Ammon's horn (tissue), 1 donor: ENCODE measurements at regions not wholly inside any gene's neighbourhood (a gene's known extent, or its start where the extent isn't known, plus 50 kb on each side); places are given as distances from the start of the nearest gene placed in this dataset.

Experiments
- DNase-seq: peaks from one replicate; pipeline ENCODE4 v3.0.0-alpha.2; 2016; ENCODE audit warnings: low spot score

DNA sequence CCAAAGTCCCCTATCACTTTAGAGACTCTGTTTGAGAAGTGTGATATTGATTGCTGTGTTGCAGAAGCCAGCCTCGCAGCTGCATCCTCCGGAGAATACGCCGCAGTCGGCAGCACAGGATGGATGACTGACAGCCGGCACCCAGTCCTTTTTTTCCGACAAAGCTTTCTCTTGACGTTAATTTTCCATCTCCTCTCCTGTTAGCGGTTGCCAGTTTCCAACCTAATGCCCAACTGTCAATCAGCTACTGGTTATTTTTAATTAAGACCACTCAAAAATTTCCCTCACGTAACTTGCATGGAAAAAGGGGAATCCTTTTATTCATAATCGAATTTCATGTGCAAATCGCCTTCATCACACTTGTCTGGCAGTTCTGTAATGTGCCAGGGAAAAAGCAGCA, 953.9 kb downstream of the CDH11 start:
- DNase-seq, result peak; percentile 12

DNA sequence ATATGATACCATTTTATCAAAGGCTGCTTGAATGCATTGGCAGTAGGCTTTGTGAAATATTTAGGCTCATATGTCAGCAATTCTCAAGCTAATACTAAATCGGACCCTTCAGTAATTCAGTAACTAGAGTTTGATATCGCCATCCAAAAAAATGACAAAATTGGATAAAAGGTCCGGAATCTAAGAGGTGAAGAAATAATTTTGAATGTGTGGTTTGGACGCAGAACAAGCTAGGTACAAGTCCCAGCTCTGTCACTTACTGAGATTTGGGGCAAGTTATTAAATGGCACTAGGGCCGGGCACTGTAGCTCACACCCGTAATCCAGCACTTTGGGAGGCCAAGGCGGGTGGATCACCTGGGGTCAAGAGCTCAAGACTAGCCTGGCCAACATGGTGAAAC, 956.5 kb downstream of the CDH11 start:
- no peak for DNase-seq

DNA sequence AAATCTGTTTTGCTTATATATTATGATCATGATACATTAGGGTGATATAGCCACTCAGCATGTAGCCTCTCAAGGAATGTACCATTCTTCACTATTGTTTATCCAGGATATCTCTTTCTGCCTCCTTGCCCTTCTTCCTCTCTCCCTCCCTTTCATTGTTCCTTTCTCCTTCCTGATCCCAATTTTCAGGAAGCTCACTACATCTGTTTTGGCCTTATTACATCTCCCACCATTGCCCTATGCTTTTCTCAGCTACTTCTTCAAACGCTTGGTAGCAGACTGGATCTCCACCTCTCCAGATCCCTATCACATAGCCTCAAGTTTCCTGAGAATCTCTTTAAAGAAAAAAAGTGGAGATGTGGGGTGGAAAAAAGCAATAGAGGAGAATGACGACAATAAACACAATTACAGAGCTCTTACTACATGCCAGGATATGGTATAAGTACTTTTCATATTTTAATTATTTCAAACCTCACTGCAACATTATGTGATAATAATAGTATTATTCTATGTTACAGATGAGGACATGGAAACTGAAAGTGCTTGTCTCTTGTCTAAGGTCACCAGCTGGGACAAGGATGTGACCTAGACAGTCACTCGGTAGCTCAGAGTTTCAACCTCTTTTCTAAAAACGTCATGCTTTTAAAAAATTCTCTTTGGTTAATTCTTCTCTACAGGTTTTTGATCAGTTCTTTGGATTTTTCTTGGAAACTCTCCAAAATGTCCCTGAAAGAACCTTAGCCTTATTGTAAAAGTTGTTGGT, 959.1 kb downstream of the CDH11 start:
- DNase-seq, result no peak

DNA sequence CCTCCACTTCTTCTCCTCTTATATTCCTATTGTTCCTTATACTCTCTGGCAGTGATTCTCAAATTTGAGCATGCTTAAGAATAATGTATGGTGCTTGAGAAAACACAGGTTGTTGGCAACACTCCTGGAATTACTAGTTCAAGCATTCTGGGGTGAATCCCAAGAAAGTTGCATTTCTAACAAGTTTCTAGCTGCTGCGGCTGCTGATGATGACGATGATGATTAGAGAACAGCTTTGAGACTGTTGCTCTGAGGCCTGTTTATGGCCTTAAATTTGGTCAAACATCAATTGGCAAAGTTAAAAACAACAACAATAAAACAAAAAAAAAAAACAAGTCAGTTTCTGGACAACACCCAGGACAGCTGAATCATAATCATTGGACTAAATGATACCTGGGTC, 961.9 kb downstream of the CDH11 start:
- no peak for DNase-seq

DNA sequence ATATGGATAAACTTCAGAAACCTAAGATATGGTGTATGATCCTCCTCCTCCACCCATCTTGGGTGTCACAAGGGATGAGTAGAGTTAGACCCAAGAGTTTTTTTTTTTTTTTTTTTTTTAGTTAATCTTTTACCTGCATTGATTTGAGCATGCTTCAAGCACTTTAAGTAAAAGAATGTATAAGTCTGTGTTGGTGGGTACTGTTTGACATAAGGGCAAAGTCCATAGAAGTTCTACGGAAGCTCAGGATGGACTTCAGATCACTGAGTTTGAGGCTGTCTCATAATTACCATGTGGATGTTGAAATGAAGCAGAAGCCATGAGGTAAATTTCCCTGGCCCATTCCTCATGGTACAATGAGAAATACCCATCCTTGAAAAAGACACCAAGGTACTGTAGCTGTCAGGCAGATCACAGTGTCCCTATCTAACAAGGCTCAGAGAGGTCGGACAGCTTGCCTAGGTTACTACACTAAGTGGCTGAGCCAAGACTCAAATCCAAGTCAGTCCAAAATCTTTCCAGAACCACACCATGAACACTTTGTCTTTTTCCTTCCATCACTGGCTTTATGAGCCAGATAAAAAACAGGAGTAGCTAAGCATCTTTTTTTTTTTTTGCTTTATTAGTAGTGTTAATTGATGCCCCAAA, 962.8 kb downstream of the CDH11 start:
- DNase-seq, result no peak

DNA sequence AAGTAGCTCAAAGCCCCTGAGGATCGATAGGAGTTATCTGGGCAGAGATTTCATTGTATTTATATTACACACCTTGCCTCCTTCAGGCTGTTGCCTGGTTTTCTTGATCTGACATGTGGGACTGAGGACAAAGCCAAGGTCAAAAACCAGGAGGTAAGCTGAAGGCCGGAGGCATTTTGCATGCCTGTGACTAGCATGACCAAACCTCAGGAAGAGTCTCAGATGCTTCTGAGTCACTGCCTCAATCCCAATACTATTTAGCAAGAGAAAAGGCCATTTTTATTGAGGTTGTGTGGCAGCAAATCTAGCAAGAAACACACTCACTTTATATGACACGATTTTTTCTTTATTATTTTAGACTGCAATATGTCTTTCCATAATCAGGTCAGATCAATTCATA, 968.1 kb downstream of the CDH11 start:
- DNase-seq, result no peak

DNA sequence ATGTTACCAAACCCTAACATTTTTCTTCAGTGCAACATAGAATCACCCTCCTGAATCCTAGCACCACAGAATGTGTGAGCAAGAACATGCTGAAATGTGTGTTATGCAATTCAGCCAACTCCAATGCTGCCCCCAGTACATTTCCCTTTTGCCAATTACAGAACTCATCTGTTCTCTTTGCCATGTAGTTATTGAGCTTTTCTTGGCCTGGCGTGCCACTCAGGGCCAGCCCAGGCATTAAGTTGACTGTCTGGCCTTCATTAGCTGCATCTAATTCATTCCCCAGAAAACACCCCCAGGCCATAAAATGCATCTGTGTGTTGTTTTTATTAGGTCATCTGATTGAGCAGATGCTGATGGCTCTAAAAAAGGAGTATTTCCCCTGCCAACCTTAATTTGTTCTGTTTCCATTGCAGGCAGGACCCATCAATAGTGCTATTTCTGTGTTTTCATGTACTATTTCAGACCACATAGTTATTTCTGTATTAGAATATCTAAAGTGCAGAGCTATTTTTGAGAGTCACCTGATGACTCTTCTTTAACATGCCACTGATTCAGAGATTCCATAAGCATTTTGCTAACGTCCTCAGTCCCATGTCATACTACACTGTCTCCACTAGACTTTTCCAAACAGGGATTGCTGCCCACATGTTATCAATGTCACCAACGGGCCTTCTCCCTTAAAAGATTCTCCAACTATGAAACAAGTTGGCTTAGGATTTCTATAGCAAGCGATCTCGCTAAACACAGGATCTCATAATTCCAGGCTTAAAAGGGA, 969.7 kb downstream of the CDH11 start:
- DNase-seq, result no peak

DNA sequence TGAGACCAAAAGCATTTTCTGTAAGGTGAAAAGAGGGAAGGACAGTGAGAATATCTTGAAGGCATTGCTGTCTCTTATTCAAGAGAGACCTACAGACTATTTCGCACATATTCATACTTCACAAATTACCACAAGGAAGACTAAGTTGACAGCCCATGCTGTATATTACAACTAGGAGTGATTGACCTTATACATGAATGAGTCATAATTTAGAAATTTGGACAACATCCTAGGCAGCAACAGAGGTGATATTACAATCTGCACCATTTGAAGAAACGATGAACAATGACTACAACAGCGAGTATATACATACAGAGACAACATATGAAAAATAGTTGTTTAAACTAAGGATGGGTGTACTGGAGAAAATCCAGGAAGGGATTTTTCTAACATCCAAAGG, 971.7 kb downstream of the CDH11 start:
- no peak for DNase-seq

DNA sequence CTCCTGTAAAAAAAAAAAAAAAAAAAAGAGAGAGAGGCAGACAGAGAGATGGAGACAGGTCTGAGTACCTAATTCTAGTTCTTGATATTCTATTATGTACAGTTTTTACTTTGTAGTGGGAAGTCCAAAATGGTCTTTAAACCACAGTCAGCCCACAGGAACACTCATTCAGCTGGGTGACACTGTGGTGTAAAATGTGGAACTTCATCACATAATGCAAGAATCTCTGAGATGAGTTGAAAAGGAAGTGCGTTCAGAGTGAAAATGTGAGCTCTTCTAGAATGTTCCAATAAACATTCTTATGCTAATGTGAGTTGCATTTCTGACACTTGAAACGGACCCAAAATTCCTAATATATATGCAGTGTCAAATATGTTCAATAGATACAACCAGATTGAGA, 972.1 kb downstream of the CDH11 start:
- no peak for DNase-seq

DNA sequence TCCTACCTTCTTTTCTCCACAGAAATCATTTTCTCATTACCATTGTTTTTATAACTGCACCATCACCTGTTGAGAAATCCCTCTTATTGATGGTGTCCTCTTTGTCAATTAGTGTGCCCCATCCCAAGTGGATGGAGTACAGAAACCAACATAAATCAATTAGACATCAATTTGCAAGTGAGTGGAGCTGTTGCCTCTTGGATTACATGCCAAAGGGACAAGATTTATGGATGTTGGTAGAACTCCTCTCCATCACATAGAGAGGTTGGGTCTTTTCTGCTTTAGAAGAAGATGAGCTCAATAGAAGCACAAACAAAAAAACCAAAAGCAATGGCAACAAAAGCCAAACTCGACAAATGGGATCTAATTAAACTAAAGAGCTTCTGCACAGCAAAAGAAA, 973.5 kb downstream of the CDH11 start:
- DNase-seq, result no peak

DNA sequence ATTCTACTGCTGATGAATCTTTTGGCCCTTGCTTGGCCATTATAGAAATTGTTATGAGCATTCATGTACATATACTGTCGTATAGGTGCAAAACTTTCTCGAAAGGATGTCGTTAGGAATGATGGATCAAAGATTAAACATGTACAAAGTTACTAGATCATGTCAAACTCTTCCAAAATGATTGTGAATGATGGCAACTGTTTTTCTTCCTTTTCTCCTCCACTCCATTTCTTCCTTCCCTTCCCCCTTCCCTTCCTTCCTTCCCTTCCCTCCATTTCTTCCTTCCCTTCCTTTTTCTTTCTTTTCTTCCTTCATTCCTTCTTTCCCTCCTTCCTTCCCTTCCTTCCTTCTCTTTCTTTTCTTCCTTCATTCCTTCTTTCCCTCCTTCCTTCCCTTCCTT, 973.9 kb downstream of the CDH11 start:
- no peak for DNase-seq

DNA sequence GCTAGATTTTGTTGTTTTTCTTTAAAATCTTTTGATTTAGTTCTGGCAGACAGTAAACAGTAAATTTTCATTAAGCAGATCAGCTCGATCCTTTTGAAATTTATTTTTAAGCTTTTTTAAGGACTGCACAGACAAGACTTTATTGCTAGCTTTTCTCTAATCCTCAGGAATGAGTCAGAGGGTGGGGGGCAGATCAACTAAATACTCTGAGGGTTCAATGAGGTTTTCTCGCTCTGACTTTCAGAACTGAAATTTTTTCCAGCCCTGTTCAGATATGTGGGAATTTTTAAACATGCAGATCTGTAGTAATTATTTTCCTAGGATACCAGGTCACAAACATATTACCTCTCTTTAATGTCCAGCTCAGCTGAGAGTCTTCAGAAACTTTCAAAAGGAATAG, 977.2 kb downstream of the CDH11 start:
- no peak for DNase-seq

DNA sequence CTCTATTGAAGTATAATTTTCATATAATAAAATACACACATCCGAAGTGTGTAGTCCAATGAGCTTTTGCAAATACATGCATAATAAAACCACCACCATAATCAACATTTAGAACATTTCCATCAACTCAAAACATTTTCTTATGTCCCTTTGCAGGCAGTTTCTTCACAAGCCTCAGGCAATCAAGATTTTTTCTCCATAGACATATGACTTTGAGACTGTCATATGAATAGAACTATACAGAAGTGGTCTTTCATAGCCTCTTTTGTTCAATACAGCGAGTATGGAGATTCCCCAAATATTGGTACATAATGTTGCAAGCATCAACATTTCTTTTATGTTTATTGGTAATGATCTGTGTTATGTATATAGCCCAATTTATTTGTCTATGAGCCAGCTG, 983.2 kb downstream of the CDH11 start:
- DNase-seq, result no peak

DNA sequence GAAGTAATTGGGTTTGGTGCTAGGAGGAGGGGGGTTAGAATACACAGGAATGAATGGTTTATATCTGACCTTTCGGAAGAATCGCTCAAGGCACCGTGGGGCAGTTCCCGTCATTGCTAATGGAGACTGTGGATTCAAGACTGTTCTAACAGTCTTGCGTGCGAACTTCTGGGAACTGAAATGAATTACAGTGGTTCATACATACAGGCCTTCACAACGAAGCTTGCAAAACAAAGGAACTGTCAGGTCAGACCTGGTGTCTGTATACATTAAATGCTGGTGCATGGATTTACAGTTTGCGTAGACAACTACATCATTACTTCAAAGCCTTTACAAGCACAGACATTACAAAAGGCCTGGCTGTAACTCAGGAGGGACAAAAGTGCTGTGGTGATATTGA, 983.9 kb downstream of the CDH11 start:
- DNase-seq, result no peak

DNA sequence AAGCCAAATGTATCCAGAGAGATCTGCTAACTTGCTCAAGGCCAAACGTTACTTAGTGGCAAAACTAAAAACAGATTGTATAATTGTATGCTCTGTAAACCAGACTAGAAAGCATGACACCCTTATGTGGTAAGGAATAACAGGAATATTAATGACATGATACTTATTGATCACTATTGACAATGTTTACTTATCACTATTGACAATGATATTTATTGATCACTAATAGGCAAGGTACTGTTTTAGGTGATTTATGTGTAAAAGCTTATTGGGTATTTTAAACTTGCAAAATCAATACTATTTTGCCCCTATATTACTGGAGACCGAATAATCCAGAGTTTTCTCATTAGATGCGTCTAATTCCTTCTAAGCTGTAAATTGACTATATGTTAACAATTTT, 985.1 kb downstream of the CDH11 start:
- no peak for DNase-seq

DNA sequence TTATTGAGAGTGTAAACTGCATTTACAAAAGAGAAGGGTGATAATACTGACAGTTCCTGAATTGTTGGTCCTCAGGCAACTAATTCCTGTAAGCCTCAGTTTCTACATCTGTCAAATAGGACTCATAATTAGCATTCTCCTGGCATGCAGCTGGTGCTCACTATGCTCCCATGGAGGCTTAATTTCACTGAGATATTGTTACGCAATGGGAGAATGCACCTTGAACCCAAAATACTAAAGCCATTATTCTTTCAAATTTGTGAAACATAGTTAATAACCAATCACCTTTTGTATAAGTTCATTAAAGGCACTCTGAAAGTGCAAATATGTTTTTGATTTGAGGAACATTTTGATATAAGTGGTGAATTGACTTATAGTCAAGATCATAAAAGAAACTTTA, 985.5 kb downstream of the CDH11 start:
- DNase-seq, result no peak

DNA sequence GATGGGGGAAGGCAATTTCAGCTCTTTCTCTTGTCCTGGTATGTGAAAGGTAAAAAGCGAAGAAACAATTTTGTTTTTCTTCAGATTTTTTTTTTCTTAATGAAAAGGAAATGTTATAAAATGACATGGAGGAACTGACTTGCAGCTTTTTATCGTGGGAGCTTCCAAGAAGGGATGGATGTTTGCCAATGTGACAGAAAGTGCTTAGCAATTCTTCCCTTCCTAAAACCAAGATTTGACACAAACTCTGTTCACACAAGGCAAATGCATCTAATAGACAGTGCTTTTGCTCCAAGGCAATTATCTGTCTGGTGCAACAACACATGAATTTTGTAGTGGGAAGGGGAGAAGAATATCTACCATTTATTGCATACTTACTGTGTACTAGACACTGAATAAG, 988.5 kb downstream of the CDH11 start:
- peak; percentile 15 for DNase-seq

DNA sequence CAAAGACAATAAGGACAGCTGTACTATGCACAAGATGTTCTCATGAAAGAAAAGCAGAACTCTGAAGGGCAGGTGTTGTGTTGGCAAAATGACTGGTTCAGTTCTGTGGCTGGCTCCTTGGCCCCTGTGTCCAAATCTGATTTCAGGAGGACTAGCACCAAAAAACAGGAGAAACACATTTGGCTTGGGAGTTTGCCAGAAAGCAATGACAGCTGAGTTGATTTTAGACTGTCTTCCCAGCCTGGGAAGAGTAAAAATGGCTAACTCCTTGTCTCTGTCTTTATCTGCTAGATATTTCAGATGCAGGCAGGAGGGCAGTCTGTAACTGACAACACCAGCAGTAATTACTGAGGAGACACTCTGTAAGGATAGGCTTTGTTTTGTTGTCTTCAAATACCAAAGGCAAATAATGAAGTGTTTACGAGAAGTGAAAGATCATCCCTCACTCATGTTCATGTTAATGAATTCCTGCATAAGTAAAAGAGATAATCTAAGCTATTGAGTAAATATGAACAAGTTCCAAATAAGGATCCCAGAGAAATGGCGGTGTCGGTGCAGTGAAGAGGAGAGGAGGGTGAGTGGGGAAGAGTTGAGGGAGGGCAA, 989.0 kb downstream of the CDH11 start:
- DNase-seq, result peak; percentile 3

DNA sequence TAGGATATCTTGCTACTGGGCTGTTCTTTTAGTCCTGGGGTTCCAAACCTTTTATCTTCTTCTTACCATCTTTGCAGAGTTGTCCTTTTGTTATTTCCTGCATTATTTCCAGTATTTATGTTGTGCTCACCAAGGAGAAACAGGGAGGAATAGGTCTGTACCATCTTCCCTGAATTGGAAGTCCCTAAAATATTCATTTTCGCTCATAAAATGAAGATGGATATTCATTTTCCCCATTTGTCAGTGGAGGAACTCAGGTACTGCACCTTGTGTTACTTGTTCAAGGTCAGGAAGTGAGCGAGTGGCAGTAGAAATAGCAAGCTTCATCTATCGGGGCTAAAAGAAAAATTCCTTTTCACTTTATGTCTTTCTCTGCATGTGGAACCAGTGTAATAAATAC, 989.7 kb downstream of the CDH11 start:
- no peak for DNase-seq

DNA sequence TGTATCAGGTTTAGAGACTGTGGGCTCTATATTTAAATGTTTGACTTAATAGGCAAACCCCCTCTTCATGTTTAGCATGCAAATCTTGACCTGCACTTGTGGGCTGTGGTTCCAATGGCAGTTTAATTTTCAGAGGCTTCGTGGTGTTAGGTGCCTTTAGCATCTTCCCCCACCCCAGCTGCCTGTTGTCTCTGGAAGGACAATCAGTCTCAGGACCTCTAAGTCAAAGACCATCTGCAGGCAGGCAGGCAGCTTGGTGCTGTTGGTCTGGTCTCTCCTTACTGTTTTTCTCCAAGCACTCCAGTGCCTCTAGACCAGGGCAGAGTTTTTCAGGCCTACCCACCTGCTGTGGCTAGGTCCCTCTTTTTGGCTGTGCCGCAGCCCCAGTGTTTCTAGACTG, 990.4 kb downstream of the CDH11 start:
- no peak for DNase-seq

DNA sequence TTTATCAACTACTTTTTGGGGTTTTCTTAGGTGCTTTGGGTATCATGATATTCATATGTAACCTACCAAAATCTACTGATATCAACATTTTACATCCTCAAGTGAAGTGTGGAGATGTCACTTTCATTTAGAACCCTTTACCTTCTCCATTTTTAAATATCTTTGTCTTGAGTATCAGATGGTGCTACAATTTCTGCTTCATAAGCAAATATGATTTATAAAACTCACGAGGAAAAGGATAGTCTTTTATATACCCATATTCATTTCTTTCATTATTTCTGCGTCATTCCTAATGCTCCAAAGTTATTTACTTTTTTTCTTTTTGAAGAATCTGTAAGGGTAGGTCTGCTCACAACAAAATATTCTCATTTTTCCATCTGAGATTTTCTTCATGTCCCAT, 991.7 kb downstream of the CDH11 start:
- DNase-seq, result no peak

DNA sequence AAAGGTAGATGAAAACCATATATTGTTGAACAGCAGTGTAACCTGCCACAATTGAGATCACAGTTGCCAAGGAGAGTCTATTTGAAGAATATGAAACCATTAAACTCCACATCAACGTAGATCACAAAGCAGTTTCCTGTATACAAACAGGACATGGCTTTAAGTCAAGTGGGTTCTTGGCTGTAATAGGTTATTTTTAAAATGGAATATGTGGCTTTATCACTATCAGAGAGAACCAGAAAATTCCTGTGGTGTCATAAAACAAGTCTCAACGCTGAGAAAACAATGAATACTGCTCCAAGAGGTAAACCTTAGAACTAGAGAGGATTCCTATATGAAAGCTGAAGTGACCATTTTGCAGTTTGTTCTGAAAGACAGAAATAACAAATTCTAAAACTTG, 999.7 kb downstream of the CDH11 start:
- no peak for DNase-seq

DNA sequence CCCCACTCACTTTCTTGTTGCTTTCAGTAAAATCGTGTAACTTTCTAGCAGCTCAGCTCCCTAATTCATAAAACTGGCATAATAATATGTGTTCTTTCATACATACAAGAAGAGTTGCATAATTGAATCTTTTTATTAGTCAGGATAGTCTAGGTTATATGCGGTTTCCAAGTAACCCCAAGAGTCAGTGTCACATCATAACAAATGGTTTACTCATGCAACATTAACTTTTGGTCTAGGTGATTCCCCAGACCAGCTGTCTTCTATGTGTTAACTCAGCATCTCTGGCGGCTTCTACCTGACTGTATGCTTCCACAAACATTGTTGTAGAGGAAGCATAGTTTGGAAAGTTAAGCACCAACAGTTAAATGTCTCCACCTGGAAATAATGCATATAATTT, 1000.4 kb downstream of the CDH11 start:
- no peak for DNase-seq
